SIG-M5 (cell line): ENCODE measurements at regions not wholly inside any gene's neighbourhood (a gene's known extent, or its start where the extent isn't known, plus 50 kb on each side); places are given as distances from the start of the nearest gene placed in this dataset.
"Not testable (repeated sequence)": the region's sequence is repeated elsewhere in the genome, so short reads cannot be mapped to it uniquely, and the experiment has no call there.

Experiments
- DNase-seq: peaks from one replicate; lab custom pipeline; 2025; lab: John Stamatoyannopoulos, UW

- DNase-seq: no peak
Measured at GRCh38 chr4:126993351-126993750, 639.4 kb upstream of the INTU start.

- no peak for DNase-seq
Measured at GRCh38 chr4:126995235-126995634, 637.5 kb upstream of the INTU start.

DNA sequence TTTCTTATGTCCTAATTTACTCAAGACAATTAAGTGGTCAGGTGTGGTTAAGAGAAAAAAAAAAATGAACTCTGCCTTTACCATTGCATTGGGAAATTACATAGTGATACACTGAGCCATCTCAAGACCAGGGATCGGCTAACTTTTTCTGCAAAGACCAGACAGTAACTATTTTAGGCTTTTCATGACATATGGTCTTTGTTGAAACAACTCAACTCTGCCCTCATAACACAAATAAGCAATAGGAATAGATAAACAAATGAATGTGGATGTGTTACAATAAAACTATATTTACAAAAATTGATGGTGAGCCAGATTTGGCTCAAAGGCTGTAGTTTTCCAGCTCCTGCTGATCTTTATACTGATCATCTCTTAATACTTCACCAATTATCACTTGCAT, 632.6 kb upstream of the INTU start:
- no peak for DNase-seq

GRCh38 chr4:127000846-127001245, 631.9 kb upstream of the INTU start:
- no peak for DNase-seq

DNA sequence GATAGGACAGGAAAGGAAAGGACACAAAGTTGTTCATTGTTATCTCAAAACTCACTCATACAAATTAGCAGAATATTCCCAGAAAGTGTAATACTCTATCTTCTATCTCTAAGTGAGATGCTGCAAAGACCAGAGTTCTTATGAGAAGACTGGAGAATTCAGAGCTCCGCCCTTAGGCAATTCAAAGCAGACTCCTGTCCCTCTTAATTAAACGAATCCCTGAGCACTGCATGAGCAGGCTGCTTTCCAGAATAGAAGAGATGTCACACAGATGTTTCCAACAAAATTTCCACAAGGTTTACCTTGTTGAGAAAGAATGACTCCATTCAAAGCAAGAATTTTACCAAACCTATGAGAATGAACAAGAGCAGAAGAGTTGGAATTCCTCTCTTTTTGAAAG, 630.8 kb upstream of the INTU start:
- no peak for DNase-seq

- no peak for DNase-seq
Measured at GRCh38 chr4:127006446-127006877, 626.3 kb upstream of the INTU start.

DNA sequence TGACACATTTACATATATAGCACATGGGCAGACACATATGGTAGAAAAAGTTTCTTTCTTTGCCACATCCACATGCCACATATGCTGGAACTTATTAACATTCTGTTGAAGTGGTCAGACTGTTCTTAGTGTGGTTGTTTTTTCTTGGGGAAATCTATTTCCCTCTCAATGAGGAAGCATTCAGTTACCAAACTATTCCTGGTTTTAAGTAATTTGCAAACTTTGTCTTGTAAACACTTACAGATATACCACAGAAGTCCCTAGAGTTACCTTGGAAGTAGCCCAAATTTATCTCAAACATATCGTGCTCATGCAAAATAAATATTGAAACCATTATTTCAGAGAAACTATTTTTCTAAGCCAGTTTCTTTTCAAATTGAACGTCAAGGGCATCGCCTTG, 625.5 kb upstream of the INTU start:
- no peak for DNase-seq

DNA sequence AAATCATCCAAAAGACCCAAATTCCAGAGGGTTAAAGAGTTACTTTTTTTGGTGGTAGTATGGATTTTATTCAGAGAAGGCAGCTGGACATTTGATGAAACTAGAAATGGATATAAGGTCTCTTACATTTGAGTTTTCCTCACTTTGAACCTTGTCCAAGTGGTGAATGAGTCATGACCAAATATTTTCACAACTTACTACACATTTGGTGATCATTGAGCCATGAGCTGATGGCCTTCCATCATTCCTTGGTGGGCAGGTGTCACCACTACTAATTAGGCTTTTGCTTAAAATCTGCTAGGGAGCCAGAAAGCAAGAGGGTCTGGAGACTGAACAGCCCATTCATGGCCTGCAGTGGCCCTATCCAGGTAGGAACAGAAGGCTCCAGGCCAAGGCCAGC, 620.2 kb upstream of the INTU start:
- DNase-seq: no peak

- DNase-seq: no peak
Measured at GRCh38 chr4:127015667-127016117, 617.1 kb upstream of the INTU start.

GRCh38 chr4:127018381-127018780, 614.4 kb upstream of the INTU start:
- DNase-seq: no peak

- not testable (repeated sequence) for DNase-seq
Measured at GRCh38 chr4:127020831-127021230, 611.9 kb upstream of the INTU start.

DNA sequence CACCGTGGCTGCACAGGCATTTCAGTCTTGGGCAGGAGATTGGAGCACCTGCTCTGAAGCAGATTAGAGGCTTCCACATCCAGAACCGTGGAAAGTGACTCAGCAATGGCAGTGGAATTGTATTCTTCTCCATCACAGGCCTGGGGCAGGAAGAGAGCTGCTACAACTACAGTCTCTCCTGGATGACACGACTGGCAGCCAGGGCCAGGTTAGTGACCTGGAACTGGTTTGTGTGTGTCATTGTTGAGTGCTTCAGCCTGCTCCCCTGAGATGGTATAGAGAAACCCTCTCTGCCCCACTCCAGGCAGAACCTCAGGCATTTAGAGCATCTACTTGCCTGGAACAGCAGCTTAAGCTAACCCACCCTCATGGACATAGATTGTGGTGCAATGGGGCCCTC, 596.5 kb upstream of the INTU start:
- no peak for DNase-seq

- no peak for DNase-seq
Measured at GRCh38 chr4:127045861-127046260, 586.9 kb upstream of the INTU start.

DNA sequence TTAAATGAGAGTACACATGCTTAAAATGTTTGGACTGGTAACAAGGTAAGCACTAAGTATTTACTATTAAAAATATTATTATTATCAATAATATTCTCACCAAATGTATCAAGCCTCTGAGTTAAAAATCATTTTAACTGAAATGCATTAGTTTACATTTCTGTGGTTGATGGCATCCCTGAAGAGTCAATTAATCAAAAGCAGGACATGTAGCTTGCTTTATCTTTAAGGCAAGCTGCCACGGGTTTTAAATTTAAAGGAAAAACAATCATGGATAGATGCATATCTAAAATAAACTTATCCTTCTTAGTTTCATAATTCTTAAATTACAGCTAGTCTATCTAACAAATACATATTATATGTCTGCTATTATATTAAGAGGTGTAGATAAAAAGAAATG, 584.8 kb upstream of the INTU start:
- no peak for DNase-seq

DNA sequence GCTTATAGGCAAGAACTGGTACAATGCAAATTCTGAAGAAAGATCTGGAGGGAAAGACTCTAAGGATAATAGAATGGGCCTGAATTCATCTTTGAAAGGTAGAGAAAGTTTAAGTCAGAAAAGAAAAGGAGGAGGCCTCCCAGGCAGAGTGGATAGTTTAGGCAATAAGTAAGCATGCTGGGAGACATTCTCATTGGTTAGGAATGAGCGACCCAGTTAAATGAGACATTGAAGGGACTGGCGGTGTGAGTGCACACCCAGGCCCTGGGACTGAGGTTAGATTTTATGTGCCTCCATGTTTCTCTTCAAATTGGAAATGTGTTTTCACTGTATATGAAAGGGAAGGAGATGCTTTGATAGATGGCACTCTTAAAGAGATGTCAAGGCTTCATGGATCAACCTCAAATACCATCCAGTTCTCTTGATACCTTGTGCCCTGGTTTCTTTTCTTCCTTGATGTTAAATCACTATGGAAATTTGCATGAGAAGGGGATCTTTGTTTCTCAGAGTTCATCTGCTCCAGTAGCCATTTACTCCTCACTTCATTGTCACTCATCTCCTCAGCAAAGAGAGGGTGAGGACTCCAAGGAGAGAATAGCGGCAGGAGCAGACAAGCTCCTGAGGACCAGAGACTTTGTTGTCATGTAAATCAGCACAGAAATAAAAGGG, 584.2 kb upstream of the INTU start:
- no peak for DNase-seq

DNA sequence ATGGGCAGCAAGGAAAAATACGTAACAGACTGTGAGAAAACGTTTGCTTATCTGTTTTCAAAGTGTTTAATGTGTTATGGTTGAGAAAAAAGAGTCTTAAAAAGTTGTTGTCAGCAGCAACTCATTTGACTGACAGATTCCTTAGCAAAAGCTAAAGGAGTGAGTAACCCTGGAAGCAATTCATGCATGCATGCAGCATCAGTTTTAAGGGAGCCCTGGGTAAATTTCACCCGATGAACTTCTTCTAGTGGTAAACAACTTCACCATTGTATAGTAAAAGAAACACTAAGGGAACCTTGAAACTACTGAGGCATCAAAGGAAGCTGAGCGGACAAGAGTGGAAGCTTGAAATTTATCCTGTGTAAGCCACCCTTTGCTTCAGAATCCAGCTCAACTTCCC, 583.2 kb upstream of the INTU start:
- DNase-seq: no peak

- DNase-seq: no peak
Measured at GRCh38 chr4:127052742-127053141, 580.0 kb upstream of the INTU start.

DNA sequence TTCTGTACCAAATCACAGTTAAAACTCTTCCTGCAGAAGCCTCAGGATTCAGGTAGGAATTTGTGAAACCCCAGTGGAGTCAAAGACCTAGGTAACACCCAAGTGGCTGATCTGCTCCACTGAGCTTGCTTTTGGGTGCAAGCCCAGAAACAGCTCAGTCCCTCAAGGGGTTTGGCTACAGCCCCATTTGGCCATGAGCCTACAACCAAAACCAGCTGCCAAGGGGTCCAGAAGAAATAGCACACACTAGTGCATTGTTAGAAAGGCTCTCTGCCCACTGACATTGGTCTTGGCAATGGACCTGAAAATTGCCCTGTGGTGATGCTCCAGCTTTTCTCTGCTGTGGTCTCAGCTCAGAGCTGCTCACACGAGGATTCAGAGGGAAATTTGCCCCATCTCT, 577.4 kb upstream of the INTU start:
- DNase-seq: no peak

- no peak for DNase-seq
Measured at GRCh38 chr4:127069675-127070074, 563.1 kb upstream of the INTU start.

DNA sequence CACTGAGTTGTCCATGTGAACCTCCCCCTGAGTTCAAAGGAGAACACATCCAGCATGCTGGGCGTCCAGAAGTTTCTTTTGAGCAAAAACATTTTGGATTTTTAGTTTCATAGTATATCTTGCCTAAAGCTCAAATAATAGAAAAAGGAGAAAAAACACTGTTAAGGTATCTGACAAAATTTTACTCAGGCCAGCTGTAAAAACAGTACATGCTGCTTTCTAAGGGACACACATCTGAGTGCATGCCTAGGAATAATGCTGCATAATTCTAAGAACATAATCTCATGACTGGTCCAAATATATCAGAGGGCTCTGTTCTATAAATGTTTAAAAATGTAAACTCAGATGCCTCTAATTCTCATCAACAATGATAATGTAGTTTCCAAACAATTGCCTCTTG, 561.3 kb upstream of the INTU start:
- no peak for DNase-seq

DNA sequence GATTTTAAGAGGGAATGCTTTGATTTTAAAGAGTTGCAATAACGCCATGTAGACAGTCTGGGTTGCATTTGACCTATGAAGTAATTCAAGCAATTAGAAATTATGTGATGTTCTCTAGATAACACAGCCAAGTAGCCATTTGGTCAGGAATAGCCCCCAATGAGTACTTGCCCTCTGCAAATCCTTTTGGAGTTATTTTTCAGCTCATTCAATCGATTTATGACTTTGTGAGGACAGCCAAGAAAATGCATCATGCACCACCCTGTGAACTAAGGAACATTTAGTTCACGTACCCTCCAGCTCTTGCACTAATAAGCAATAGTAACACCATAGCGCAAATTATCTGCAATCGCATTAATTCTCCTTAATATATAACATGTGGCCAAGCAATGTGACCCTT, 552.6 kb upstream of the INTU start:
- no peak for DNase-seq

- DNase-seq: no peak
Measured at GRCh38 chr4:127081041-127081440, 551.7 kb upstream of the INTU start.

- no peak for DNase-seq
Measured at GRCh38 chr4:127082986-127083385, 549.8 kb upstream of the INTU start.

DNA sequence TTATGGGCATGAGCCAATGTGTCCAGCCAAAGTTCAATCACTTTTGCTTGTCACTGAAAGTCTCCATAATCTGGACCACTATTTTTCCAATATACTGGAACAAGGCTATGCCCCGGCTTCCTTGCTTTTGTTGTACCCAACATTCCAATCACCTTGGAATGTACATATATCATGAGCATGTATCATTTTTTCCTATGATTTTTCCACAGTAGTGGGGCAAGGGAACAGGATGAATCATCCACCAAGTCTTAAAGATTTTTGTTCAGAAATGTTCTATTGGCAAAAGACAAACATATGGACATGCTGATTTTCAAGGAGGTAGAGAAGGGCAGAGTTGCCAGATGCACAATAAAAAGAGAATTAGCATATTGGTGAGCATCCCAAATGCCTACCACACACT, 548.1 kb upstream of the INTU start:
- no peak for DNase-seq

DNA sequence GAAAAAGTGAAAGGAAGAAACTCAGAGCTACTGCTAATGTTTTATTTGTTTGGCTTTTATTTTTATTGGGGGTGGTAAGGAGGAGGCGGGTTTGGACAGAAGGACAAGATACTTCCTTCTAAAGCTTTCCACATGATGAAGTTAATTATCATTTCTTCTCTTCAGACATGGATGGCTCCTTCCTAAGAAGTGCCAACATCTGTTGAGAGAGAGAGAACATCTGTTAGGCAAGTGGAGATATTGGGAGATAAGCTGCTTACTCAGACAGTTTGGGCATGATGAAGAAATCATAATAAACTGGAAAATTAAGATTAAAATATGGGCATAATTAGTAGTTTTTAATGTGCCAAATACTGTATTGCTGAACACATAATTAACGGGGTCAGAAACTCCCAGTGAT, 535.7 kb upstream of the INTU start:
- DNase-seq: no peak
